SK-N-SH treated with all-trans-retinoic acid at 6 μM for 48 hours (cell line): ENCODE measurements at regions not wholly inside any gene's neighbourhood (a gene's known extent, or its start where the extent isn't known, plus 50 kb on each side); places are given as distances from the start of the nearest gene placed in this dataset.

Source experiments
- ARNTL ChIP-seq: fragments of 450-650 bp; formaldehyde crosslinking; IDR thresholded peaks from 2 replicates; pipeline ENCODE4 v1.5.0; 2020; ENCODE audit warnings: low read depth, mild to moderate bottlenecking, moderate library complexity, borderline replicate concordance
- PPARA ChIP-seq: fragments of 250-450 bp; sonication (Bioruptor Pico); IDR thresholded peaks from 2 replicates; pipeline ENCODE4 v1.5.0; 2020; ENCODE audit warnings: mild to moderate bottlenecking, borderline replicate concordance
- RARB ChIP-seq: fragments of 250-450 bp; sonication (Bioruptor Pico); IDR thresholded peaks from 2 replicates; pipeline ENCODE4 v1.8.0; 2021; ENCODE audit warnings: mild to moderate bottlenecking, moderate library complexity
- TCF4 ChIP-seq: fragments of 250-450 bp; sonication (Bioruptor Pico); IDR thresholded peaks from 2 replicates; pipeline ENCODE4 v1.8.0; 2021; ENCODE audit warnings: mild to moderate bottlenecking, moderate library complexity, borderline replicate concordance
- ZFP3 ChIP-seq: fragments of 250-450 bp; sonication (Bioruptor Pico); IDR thresholded peaks from 2 replicates; pipeline ENCODE4 v1.5.0; 2020; ENCODE audit warnings: mild to moderate bottlenecking, moderate library complexity
- ZNF8 ChIP-seq: fragments of 450-650 bp; formaldehyde crosslinking; IDR thresholded peaks from 2 replicates; pipeline ENCODE4 v1.5.0; 2020; ENCODE audit warnings: mild to moderate bottlenecking, moderate library complexity
- TF ChIP-seq, protein P1 (sequence below): fragments of 250-450 bp; sonication (Bioruptor Pico); IDR thresholded peaks from 2 replicates; pipeline ENCODE4 v1.5.1; 2021; ENCODE audit warnings: mild to moderate bottlenecking, moderate library complexity
- TF ChIP-seq, protein P2 (sequence below): fragments of 250-450 bp; sonication (Bioruptor Pico); IDR thresholded peaks from 2 replicates; pipeline ENCODE4 v1.5.1; 2020; ENCODE audit warnings: low read depth, mild to moderate bottlenecking, moderate library complexity
- TF ChIP-seq, protein P3 (sequence below): fragments of 250-450 bp; sonication (Bioruptor Pico); IDR thresholded peaks from 2 replicates; pipeline ENCODE4 v1.8.0; 2020; ENCODE audit warnings: mild to moderate bottlenecking, moderate library complexity, borderline replicate concordance

DNA sequence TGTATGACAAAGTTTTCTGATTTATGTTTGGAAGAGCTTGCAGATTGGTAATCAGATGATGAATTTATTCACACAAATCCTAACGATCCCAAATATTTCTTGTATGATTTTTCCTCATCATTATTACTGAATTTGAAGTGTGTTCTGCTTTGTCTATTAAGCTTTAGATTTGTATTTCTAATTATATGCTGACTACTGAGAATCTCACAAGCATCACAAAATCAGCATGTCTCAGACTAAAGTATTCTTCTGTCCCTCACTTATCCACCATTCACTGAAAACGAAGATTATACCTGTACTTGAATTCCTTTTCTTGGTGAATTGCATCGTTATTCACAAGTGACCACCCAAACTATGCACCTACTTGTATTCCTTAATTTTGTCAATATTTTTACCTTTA lies 796.3 kb upstream of the MAP3K7 start:
- TF ChIP-seq RARB (CRISPR knock-in tag) (no peak), TCF4 (CRISPR knock-in tag) (no peak), PPARA (no peak), ARNTL (CRISPR knock-in tag) (no peak), ZNF8 (CRISPR knock-in tag) (no peak), ZFP3 (CRISPR knock-in tag) (no peak)
- TF ChIP-seq, protein P1, sequence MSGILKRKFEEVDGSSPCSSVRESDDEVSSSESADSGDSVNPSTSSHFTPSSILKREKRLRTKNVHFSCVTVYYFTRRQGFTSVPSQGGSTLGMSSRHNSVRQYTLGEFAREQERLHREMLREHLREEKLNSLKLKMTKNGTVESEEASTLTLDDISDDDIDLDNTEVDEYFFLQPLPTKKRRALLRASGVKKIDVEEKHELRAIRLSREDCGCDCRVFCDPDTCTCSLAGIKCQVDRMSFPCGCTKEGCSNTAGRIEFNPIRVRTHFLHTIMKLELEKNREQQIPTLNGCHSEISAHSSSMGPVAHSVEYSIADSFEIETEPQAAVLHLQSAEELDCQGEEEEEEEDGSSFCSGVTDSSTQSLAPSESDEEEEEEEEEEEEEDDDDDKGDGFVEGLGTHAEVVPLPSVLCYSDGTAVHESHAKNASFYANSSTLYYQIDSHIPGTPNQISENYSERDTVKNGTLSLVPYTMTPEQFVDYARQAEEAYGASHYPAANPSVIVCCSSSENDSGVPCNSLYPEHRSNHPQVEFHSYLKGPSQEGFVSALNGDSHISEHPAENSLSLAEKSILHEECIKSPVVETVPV (CRISPR knock-in tag): no peak
- TF ChIP-seq, protein P2, sequence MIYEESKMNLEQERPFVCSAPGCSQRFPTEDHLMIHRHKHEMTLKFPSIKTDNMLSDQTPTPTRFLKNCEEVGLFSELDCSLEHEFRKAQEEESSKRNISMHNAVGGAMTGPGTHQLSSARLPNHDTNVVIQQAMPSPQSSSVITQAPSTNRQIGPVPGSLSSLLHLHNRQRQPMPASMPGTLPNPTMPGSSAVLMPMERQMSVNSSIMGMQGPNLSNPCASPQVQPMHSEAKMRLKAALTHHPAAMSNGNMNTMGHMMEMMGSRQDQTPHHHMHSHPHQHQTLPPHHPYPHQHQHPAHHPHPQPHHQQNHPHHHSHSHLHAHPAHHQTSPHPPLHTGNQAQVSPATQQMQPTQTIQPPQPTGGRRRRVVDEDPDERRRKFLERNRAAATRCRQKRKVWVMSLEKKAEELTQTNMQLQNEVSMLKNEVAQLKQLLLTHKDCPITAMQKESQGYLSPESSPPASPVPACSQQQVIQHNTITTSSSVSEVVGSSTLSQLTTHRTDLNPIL (CRISPR knock-in tag): no peak
- TF ChIP-seq, protein P3, sequence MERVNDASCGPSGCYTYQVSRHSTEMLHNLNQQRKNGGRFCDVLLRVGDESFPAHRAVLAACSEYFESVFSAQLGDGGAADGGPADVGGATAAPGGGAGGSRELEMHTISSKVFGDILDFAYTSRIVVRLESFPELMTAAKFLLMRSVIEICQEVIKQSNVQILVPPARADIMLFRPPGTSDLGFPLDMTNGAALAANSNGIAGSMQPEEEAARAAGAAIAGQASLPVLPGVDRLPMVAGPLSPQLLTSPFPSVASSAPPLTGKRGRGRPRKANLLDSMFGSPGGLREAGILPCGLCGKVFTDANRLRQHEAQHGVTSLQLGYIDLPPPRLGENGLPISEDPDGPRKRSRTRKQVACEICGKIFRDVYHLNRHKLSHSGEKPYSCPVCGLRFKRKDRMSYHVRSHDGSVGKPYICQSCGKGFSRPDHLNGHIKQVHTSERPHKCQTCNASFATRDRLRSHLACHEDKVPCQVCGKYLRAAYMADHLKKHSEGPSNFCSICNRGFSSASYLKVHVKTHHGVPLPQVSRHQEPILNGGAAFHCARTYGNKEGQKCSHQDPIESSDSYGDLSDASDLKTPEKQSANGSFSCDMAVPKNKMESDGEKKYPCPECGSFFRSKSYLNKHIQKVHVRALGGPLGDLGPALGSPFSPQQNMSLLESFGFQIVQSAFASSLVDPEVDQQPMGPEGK: no peak
